SK-N-SH (cell line): ENCODE measurements at regions not wholly inside any gene's neighbourhood (a gene's known extent, or its start where the extent isn't known, plus 50 kb on each side); places are given as distances from the start of the nearest gene placed in this dataset.

Experiments
- CTCF ChIA-PET: fragments of 300-600, 350-600 bp; formaldehyde crosslinking; extraction: SDS; loops from one replicate; lab custom pipeline; 2021; lab: Yijun Ruan, JAX
- POLR2A ChIA-PET: fragments of 350-600 bp; sonication (Branson Sonifier 250); formaldehyde crosslinking; extraction: SDS; loops from one replicate; lab custom pipeline; 2020; ENCODE audit warnings: antibody characterized with exemption, inconsistent platforms; lab: Yijun Ruan, JAX
- DNase-seq: peaks from one replicate; pipeline ENCODE4 v3.0.0; 2012
- H2AFZ ChIP-seq: fragments of 200-600 bp; sonication (generic); 2 replicates; pipeline ENCODE4 v1.8.1; 2016; ENCODE audit warnings: antibody characterized with exemption, mild to moderate bottlenecking, low read depth
- H3F3A ChIP-seq: fragments of 200-600 bp; sonication (generic); replicated peaks from 2 replicates; pipeline ENCODE3; 2016; ENCODE audit warnings: antibody characterized with exemption, mild to moderate bottlenecking; ENCODE audit not compliant: insufficient read depth
- H3K27ac ChIP-seq, 2 experiments: fragments of 200-500 bp in 1 of 2; fragments of 200-600 bp in 1 of 2; sonication (Bioruptor generic) in 1 of 2; sonication (generic), shearing (Covaris generic) in 1 of 2; 2 replicates each; pipeline versions ENCODE4 v1.5.1 to v1.6.1; 2014 to 2016; ENCODE audit warnings: low read depth in 2 of 2, inconsistent platforms in 1 of 2, low read length in 1 of 2, mild to moderate bottlenecking in 1 of 2, mixed read lengths in 1 of 2
- H3K27me3 ChIP-seq: fragments of 200-600 bp; sonication (generic), shearing (Covaris generic); 2 replicates; pipeline ENCODE4 v1.6.1; 2016; ENCODE audit warnings: mixed run types; ENCODE audit not compliant: insufficient read depth
- H3K36me3 ChIP-seq, 2 experiments: fragments of 200-500 bp in 1 of 2; fragments of 200-600 bp in 1 of 2; sonication (Bioruptor generic) in 1 of 2; sonication (generic) in 1 of 2; replicated peaks in 1 of 2; 2 replicates each; pipeline versions ENCODE3 to v1.5.1; 2014 to 2016; ENCODE audit warnings: low read length in 1 of 2, mild to moderate bottlenecking in 1 of 2; ENCODE audit not compliant: insufficient read depth in 2 of 2, control insufficient read depth in 1 of 2
- H3K4me1 ChIP-seq, 2 experiments: fragments of 200-500 bp in 1 of 2; fragments of 200-600 bp in 1 of 2; sonication (Bioruptor generic) in 1 of 2; sonication (generic), shearing (Covaris generic) in 1 of 2; 2 replicates each; pipeline versions ENCODE4 v1.5.1 to v1.6.1; 2014 to 2016; ENCODE audit warnings: low read depth in 1 of 2, low read length in 1 of 2, mixed run types in 1 of 2; ENCODE audit not compliant: insufficient read depth in 2 of 2, control insufficient read depth in 1 of 2
- H3K4me2 ChIP-seq: fragments of 200-600 bp; sonication (generic), shearing (Covaris generic); 2 replicates; pipeline ENCODE4 v1.6.1; 2017; ENCODE audit warnings: mixed run types
- H3K4me3 ChIP-seq, 2 experiments: fragments of 200-500 bp in 1 of 2; fragments of 200-600 bp in 1 of 2; sonication (Bioruptor generic) in 1 of 2; sonication (generic), shearing (Covaris generic) in 1 of 2; 2 replicates each; pipeline versions ENCODE4 v1.5.1 to v1.8.1; 2014 to 2016; ENCODE audit warnings: low read depth in 2 of 2, inconsistent platforms in 1 of 2, low read length in 1 of 2, mild to moderate bottlenecking in 1 of 2, mixed read lengths in 1 of 2, moderate library complexity in 1 of 2
- H3K79me2 ChIP-seq: fragments of 200-600 bp; sonication (generic); 2 replicates; pipeline ENCODE4 v1.8.1; 2017; ENCODE audit warnings: mild to moderate bottlenecking; ENCODE audit not compliant: insufficient read depth
- H3K9ac ChIP-seq: fragments of 200-600 bp; sonication (generic); 2 replicates; pipeline ENCODE4 v1.6.1; 2017; ENCODE audit warnings: mixed run types
- H3K9me2 ChIP-seq: fragments of 200-600 bp; sonication (generic); 2 replicates; pipeline ENCODE4 v1.6.1; 2017; ENCODE audit warnings: mixed run types
- H3K9me3 ChIP-seq: fragments of 200-600 bp; sonication (generic); 2 replicates; pipeline ENCODE4 v1.6.1; 2017; ENCODE audit warnings: mixed run types, mild to moderate bottlenecking, moderate library complexity
- H4K20me1 ChIP-seq: fragments of 200-600 bp; sonication (generic); 2 replicates; pipeline ENCODE4 v1.6.1; 2017; ENCODE audit warnings: mild to moderate bottlenecking, mixed run types; ENCODE audit not compliant: insufficient read depth
- EP300 ChIP-seq, 2 experiments: IDR thresholded peaks; 2 replicates each; pipeline versions ENCODE4 v1.4.0 to v1.6.1; 2012; ENCODE audit warnings: borderline replicate concordance in 1 of 2, low read depth in 1 of 2, low read length in 1 of 2
- EZH2phosphoT487 ChIP-seq: fragments of 200-600 bp; sonication (generic); IDR thresholded peaks from 2 replicates; pipeline ENCODE4 v1.6.1; 2017; ENCODE audit warnings: low read depth, mixed run types, mild to moderate bottlenecking, antibody characterized with exemption, moderate library complexity, borderline replicate concordance
- FOXJ3 ChIP-seq: sonication (generic); formaldehyde crosslinking; IDR thresholded peaks from 2 replicates; pipeline ENCODE4 v1.5.1; 2020; ENCODE audit warnings: mild to moderate bottlenecking, missing genetic modification reagents
- GATA2 ChIP-seq: sonication (generic); formaldehyde crosslinking; IDR thresholded peaks from 2 replicates; pipeline ENCODE4 v1.5.0; 2020; ENCODE audit warnings: mild to moderate bottlenecking, missing genetic modification reagents
- JUND ChIP-seq: IDR thresholded peaks from 2 replicates; pipeline ENCODE4 v1.4.0; 2012
- MEF2A ChIP-seq: IDR thresholded peaks from 2 replicates; pipeline ENCODE4 v1.4.0; 2012; ENCODE audit warnings: low read depth, borderline replicate concordance
- NRF1 ChIP-seq: IDR thresholded peaks from 2 replicates; pipeline ENCODE4 v1.6.1; 2012; ENCODE audit warnings: low read depth, mild to moderate bottlenecking, low read length
- POLR2AphosphoS5 ChIP-seq: IDR thresholded peaks from 2 replicates; pipeline ENCODE4 v1.6.1; 2012; ENCODE audit warnings: low read depth, low read length
- RCOR1 ChIP-seq: fragments of 150-350 bp; IDR thresholded peaks from 2 replicates; pipeline ENCODE4 v1.6.1; 2017; ENCODE audit warnings: antibody characterized with exemption, low read length
- TAF1 ChIP-seq: IDR thresholded peaks from 2 replicates; pipeline ENCODE4 v1.6.1; 2012; ENCODE audit warnings: low read depth, mild to moderate bottlenecking, low read length, moderate library complexity, borderline replicate concordance
- TEAD4 ChIP-seq: IDR thresholded peaks from 2 replicates; pipeline ENCODE4 v1.4.0; 2012; ENCODE audit warnings: mild to moderate bottlenecking, borderline replicate concordance; ENCODE audit not compliant: insufficient read depth
- USF2 ChIP-seq: fragments of 150-350 bp; IDR thresholded peaks from 2 replicates; pipeline ENCODE4 v1.6.1; 2017; ENCODE audit warnings: antibody characterized with exemption, low read length, low read depth, borderline replicate concordance
- whole genome bisulfite sequencing: methylation state at CpG from one replicate; pipeline ENCODE4 v1.1.6; 2017; ENCODE audit warnings: low lambda C conversion rate; 5-methylcytosine and 5-hydroxymethylcytosine counted together
- TF ChIP-seq, protein P1 (sequence below): fragments of 200-600 bp; sonication (generic); IDR thresholded peaks from 2 replicates; pipeline ENCODE4 v1.6.1; 2017; ENCODE audit warnings: antibody characterized with exemption, mild to moderate bottlenecking, moderate library complexity

DNA sequence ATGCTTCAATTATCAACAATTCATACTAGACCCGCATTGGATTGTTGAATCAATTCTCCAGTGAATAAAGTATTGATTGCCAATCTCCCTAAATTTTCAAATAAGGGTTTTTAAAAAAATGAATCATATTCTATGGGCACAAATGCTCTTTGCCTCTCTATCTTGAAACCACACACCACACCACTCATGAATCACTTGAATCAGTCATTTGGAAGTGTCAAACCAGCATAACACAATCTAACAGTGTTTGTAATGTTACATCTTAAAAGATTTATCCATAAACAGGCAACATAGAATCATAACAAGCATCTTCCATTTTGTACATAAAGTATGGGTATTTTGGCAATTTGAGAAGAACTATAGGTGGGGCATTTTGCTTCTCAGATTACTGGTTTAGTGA lies 219.5 kb upstream of the MIR17HG start (continued):
- TF ChIP-seq USF2 (no peak), NRF1 (no peak), RCOR1 (no peak), EP300 (IDR thresholded peaks at IDR 0.05; ENCODE audit: borderline replicate concordance in 1 of 2, low read depth in 1 of 2, low read length in 1 of 2) (no peak), GATA2 (CRISPR knock-in tag) (no peak), TAF1 (no peak)
- TF ChIP-seq, protein P1, sequence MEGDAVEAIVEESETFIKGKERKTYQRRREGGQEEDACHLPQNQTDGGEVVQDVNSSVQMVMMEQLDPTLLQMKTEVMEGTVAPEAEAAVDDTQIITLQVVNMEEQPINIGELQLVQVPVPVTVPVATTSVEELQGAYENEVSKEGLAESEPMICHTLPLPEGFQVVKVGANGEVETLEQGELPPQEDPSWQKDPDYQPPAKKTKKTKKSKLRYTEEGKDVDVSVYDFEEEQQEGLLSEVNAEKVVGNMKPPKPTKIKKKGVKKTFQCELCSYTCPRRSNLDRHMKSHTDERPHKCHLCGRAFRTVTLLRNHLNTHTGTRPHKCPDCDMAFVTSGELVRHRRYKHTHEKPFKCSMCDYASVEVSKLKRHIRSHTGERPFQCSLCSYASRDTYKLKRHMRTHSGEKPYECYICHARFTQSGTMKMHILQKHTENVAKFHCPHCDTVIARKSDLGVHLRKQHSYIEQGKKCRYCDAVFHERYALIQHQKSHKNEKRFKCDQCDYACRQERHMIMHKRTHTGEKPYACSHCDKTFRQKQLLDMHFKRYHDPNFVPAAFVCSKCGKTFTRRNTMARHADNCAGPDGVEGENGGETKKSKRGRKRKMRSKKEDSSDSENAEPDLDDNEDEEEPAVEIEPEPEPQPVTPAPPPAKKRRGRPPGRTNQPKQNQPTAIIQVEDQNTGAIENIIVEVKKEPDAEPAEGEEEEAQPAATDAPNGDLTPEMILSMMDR = no peak

DNA sequence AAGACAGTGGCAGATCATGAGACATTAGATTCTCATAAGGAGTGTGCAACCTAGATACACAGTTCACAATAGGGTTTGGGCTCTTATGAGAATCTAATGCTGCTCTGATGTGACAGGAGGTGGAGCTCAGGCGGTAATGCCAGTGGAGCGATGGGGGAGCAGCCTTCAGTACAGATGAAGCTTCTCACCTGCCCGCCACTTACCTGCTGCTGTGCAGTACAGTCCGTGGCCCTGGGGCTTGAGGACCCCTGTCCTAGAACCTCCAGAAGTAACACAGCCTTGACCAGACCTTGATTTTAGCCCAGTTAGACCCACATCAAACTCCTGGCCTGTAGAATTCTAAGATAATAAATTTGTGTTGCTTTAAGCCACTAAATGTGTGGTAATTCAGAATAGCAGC lies 215.1 kb upstream of the MIR17HG start:
- DNase-seq = no peak
- no peaks in the 10 kb centered on the region for H4K20me1 ChIP-seq
- CTCF ChIA-PET = interaction anchor here (10.2 kb wide), 1 partner anchor 52 kb away, joined by 45 read pairs; no protein-coding TSS in a partner anchor
- no peak overlapping the region for H3K4me2 ChIP-seq
- H3K27me3 ChIP-seq = no peaks in the 10 kb centered on the region
- peaks cover 0 to 2% of the 10 kb centered on the region in 2 experiments; a peak in 2 of 4 replicates for H3K4me1 ChIP-seq
- H3K9ac ChIP-seq = no peak overlapping the region
- no peak overlapping the region for H3K4me3 ChIP-seq
- H3K9me2 ChIP-seq = no peaks in the 10 kb centered on the region
- TF ChIP-seq USF2 (no peak), JUND (no peak), GATA2 (CRISPR knock-in tag) (no peak), EP300 (IDR thresholded peaks at IDR 0.05; ENCODE audit: borderline replicate concordance in 1 of 2, low read depth in 1 of 2, low read length in 1 of 2) (no peak), EZH2phosphoT487 (no peak), TAF1 (no peak), TEAD4 (no peak), POLR2AphosphoS5 (no peak), RCOR1 (no peak), FOXJ3 (CRISPR knock-in tag) (no peak), MEF2A (no peak)
- no peaks in the 10 kb centered on the region for H3K36me3 ChIP-seq
- 77% methylated on average over 4 of the region's 4 CpGs for WGBS
- POLR2A ChIA-PET = no interaction called here
- no peaks in the 10 kb centered on the region for H3K79me2 ChIP-seq
- no peak overlapping the region for H3K27ac ChIP-seq
- no peaks in the 10 kb centered on the region for H3K9me3 ChIP-seq
- no peaks in the 10 kb centered on the region for H3F3A ChIP-seq
- H2AFZ ChIP-seq = no peak overlapping the region
